NT2/D1 (cell line): ENCODE measurements at regions not wholly inside any gene's neighbourhood (a gene's known extent, or its start where the extent isn't known, plus 50 kb on each side); places are given as distances from the start of the nearest gene placed in this dataset.

Experiments used
- SUZ12 ChIP-seq: IDR thresholded peaks from 2 replicates; pipeline ENCODE4 v1.6.1; 2011; ENCODE audit not compliant: insufficient read length, insufficient read depth; ENCODE audit errors: extremely low read depth
- YY1 ChIP-seq: IDR thresholded peaks from 2 replicates; pipeline ENCODE4 v1.6.1; 2011; ENCODE audit not compliant: insufficient read length, insufficient read depth
- ZNF274 ChIP-seq: IDR thresholded peaks from 2 replicates; pipeline ENCODE4 v1.6.1; 2011; ENCODE audit warnings: mild to moderate bottlenecking, low read depth, low read length

DNA sequence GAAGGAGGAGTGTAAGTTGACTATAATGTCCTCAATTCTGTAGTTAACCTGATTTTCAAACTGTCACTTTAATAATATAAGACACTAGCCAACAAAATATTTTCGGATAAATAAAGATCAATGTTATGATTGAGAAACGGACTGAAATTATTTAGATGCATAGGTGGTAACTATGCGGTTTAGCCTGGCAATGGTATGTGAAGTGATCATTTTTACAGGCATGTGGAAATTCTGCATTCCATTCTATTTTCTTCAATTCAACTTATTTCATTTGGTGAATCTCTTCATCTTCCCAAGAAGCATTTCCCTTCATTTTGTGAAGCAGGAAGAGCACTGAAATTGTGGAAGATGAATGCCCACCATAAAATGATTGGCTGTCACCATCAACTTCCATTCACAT lies 1457.5 kb upstream of the CDH9 start:
- TF ChIP-seq ZNF274 (no peak), SUZ12 (no peak), YY1 (no peak)
